ENCODE measurements at regions not wholly inside any gene's neighbourhood (a gene's known extent, or its start where the extent isn't known, plus 50 kb on each side); places are given as distances from the start of the nearest gene placed in this dataset.
"Not testable (repeated sequence)": the region's sequence is repeated elsewhere in the genome, so short reads cannot be mapped to it uniquely, and the experiment has no call there.

GRCh38 chr18:30674596-30674995, 367.9 kb downstream of the DSC3 start:
- in situ Hi-C loops (cut with HindIII; ENCODE audit: low sequenced_read_pairs), result no loop called here
- no peak for DNase-seq (ENCODE audit: low spot score)

- in situ Hi-C loops (cut with HindIII; ENCODE audit: low sequenced_read_pairs); DNase-seq (ENCODE audit: low spot score): not testable (repeated sequence)
Measured at GRCh38 chr18:30672439-30672838, 370.1 kb downstream of the DSC3 start.

GRCh38 chr18:30658306-30658705, 384.2 kb downstream of the DSC3 start:
- no peak for DNase-seq (ENCODE audit: low spot score)
- in situ Hi-C loops (cut with HindIII; ENCODE audit: low sequenced_read_pairs), result no loop called here

GRCh38 chr18:30652387-30652786, 390.2 kb downstream of the DSC3 start:
- in situ Hi-C loops (cut with HindIII; ENCODE audit: low sequenced_read_pairs), result no loop called here
- no peak for DNase-seq (ENCODE audit: low spot score)

- in situ Hi-C loops (cut with HindIII; ENCODE audit: low sequenced_read_pairs), result no loop called here
- DNase-seq (ENCODE audit: low spot score), result no peak
Measured at GRCh38 chr18:30650499-30650898, 392.0 kb downstream of the DSC3 start.

- in situ Hi-C loops (cut with HindIII; ENCODE audit: low sequenced_read_pairs), result no loop called here
- no peak for DNase-seq (ENCODE audit: low spot score)
Measured at GRCh38 chr18:30644158-30644557, 398.4 kb downstream of the DSC3 start.

GRCh38 chr18:30639361-30639760, 403.2 kb downstream of the DSC3 start:
- no peak for DNase-seq (ENCODE audit: low spot score)
- in situ Hi-C loops (cut with HindIII; ENCODE audit: low sequenced_read_pairs), result no loop called here

GRCh38 chr18:30634249-30634648, 408.3 kb downstream of the DSC3 start:
- in situ Hi-C loops (cut with HindIII; ENCODE audit: low sequenced_read_pairs), result no loop called here
- DNase-seq (ENCODE audit: low spot score), result no peak

- in situ Hi-C loops (cut with HindIII; ENCODE audit: low sequenced_read_pairs), result no loop called here
- DNase-seq (ENCODE audit: low spot score), result no peak
Measured at GRCh38 chr18:30632071-30632698, 410.4 kb downstream of the DSC3 start.

- in situ Hi-C loops (cut with HindIII; ENCODE audit: low sequenced_read_pairs), result no loop called here
- no peak for DNase-seq (ENCODE audit: low spot score)
Measured at GRCh38 chr18:30625961-30626360, 416.6 kb downstream of the DSC3 start.

GRCh38 chr18:30623401-30624065, 419.0 kb downstream of the DSC3 start:
- DNase-seq (ENCODE audit: low spot score), result no peak
- in situ Hi-C loops (cut with HindIII; ENCODE audit: low sequenced_read_pairs), result no loop called here

- in situ Hi-C loops (cut with HindIII; ENCODE audit: low sequenced_read_pairs), result no loop called here
Measured at GRCh38 chr18:30622635-30623034, 419.9 kb downstream of the DSC3 start.

GRCh38 chr18:30622104-30622503, 420.4 kb downstream of the DSC3 start:
- in situ Hi-C loops (cut with HindIII; ENCODE audit: low sequenced_read_pairs), result no loop called here
- no peak for DNase-seq (ENCODE audit: low spot score)

More at GRCh38 chr18:30622635-30623034, 419.9 kb downstream of the DSC3 start:
- no peak for DNase-seq (ENCODE audit: low spot score)

- in situ Hi-C loops (cut with HindIII; ENCODE audit: low sequenced_read_pairs), result no loop called here
Measured at GRCh38 chr18:30618567-30618966, 424.0 kb downstream of the DSC3 start.

GRCh38 chr18:30616414-30616813, 426.1 kb downstream of the DSC3 start:
- in situ Hi-C loops (cut with HindIII; ENCODE audit: low sequenced_read_pairs), result no loop called here
- DNase-seq (ENCODE audit: low spot score), result no peak

More at GRCh38 chr18:30618567-30618966, 424.0 kb downstream of the DSC3 start:
- no peak for DNase-seq (ENCODE audit: low spot score)

GRCh38 chr18:30613467-30613801, 429.1 kb downstream of the DSC3 start:
- in situ Hi-C loops (cut with HindIII; ENCODE audit: low sequenced_read_pairs), result no loop called here

GRCh38 chr18:30601541-30601940, 441.0 kb downstream of the DSC3 start:
- in situ Hi-C loops (cut with HindIII; ENCODE audit: low sequenced_read_pairs), result no loop called here
- no peak for DNase-seq (ENCODE audit: low spot score)

More at GRCh38 chr18:30613467-30613801, 429.1 kb downstream of the DSC3 start:
- DNase-seq (ENCODE audit: low spot score), result no peak

GRCh38 chr18:30597202-30597601, 445.3 kb downstream of the DSC3 start:
- in situ Hi-C loops (cut with HindIII; ENCODE audit: low sequenced_read_pairs), result no loop called here
- no peak for DNase-seq (ENCODE audit: low spot score)

- no peak for DNase-seq (ENCODE audit: low spot score)
- in situ Hi-C loops (cut with HindIII; ENCODE audit: low sequenced_read_pairs), result no loop called here
Measured at GRCh38 chr18:30596635-30597034, 445.9 kb downstream of the DSC3 start.

GRCh38 chr18:30595942-30596341, 446.6 kb downstream of the DSC3 start:
- no peak for DNase-seq (ENCODE audit: low spot score)
- in situ Hi-C loops (cut with HindIII; ENCODE audit: low sequenced_read_pairs), result no loop called here

- DNase-seq (ENCODE audit: low spot score); in situ Hi-C loops (cut with HindIII; ENCODE audit: low sequenced_read_pairs): not testable (repeated sequence)
Measured at GRCh38 chr18:30594911-30595310, 447.6 kb downstream of the DSC3 start.

All from G401 (cell line).